ENCODE measurements at regions not wholly inside any gene's neighbourhood (a gene's known extent, or its start where the extent isn't known, plus 50 kb on each side); places are given as distances from the start of the nearest gene placed in this dataset.

DNA sequence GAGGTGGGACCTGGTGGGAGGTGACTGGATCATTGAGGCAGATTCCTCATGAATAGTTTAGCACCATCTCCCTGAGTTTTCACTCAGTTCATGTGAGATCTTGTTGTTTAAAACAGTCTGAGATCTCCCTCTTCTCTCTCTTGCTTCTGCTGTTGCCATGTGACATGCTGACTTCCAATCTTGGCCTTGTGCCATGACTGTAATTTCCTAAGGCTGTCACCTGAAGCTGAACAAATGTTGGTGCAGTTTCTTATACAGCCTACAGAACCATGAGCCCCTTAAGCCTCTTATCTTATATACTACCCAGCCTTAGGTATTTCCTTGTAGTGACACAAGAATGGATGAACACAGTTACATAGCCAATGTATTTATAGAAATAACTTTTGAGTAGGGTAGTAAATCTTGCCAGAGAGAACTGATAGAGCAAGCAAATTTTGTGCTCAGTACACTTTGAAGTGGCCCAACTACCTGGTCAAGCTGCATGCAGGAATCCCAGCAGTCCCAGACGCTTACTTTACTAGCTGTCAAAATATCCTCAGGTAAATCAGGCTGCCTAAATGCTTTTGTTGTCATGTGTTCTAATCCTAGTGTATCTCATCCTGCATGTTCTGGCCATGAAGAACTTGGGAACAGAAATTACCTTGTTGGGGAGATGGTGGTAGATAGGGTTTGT is 445.6 kb upstream of the MIS18BP1 start:
- H3K27ac ChIP-seq (ENCODE audit: insufficient read depth, low read depth, low read length, poor library complexity, severe bottlenecking): no peak overlapping the region
- H3K27me3 ChIP-seq (ENCODE audit: control insufficient read depth, insufficient read depth, low read length, poor library complexity, severe bottlenecking): no peaks in the 10 kb centered on the region
- no peak overlapping the region for H3K4me3 ChIP-seq (ENCODE audit: insufficient read depth, low read depth, low read length)
- H3K4me1 ChIP-seq (ENCODE audit: control insufficient read depth, insufficient read depth, low read length): no peaks in the 10 kb centered on the region
- WGBS, 2 experiments: 84 to 90% methylated on average over 1 of the region's 1 CpG
- H3K9me3 ChIP-seq (ENCODE audit: control insufficient read depth, low read length): no peaks in the 10 kb centered on the region
- H3K36me3 ChIP-seq (ENCODE audit: control insufficient read depth, insufficient read depth, low read length): no peaks in the 10 kb centered on the region

DNA sequence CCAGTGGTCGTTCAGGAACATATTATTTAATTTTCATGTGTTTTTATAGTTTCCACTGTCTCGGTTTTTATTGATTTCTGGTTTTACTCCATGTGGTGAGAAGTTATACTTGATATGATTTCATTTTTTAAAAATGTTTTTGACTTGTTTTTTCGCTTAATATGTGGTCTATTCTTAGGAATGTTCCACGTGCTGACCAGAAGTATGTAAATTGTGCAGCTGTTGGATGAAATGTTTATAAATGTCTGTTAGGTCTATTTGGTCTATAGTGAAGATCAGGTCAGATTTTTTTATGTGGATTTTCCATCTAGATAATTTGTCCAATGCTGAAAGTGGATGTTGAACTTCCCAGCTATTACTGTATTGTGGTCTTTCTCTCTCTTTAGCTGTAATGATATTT is 433.8 kb upstream of the MIS18BP1 start:
- Histone ChIP-seq H3K4me1 (ENCODE audit: control insufficient read depth, insufficient read depth, low read length) (no peaks in the 10 kb centered on the region), H3K27ac (ENCODE audit: insufficient read depth, low read depth, low read length, poor library complexity, severe bottlenecking) (no peak overlapping the region), H3K27me3 (ENCODE audit: control insufficient read depth, insufficient read depth, low read length, poor library complexity, severe bottlenecking) (no peaks in the 10 kb centered on the region), H3K4me3 (ENCODE audit: insufficient read depth, low read depth, low read length) (no peak overlapping the region), H3K9me3 (ENCODE audit: control insufficient read depth, low read length) (no peaks in the 10 kb centered on the region), H3K36me3 (ENCODE audit: control insufficient read depth, insufficient read depth, low read length) (no peaks in the 10 kb centered on the region)
- WGBS, 2 experiments: 87 to 96% methylated on average over 4 of the region's 4 CpGs

DNA sequence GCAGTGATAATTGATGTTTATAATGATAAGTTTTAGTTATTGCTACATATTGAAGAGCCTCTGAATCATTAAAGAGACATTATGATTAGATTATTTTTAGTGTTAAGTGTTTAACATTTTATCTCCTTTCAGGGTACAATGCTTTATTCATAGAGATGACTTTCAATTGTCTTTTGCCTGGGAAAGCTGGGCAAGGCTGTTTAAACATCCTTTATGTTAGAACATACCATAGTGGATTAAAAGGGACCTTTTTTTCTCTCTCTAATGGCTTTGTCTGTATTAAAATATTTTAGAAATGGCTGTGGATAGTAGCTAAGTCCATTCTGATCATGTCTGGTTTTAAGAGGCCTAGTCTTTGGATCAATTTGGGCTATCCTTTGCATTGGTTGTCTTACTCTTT is 427.5 kb upstream of the MIS18BP1 start:
- no peaks in the 10 kb centered on the region for H3K4me1 ChIP-seq (ENCODE audit: control insufficient read depth, insufficient read depth, low read length)
- H3K27me3 ChIP-seq (ENCODE audit: control insufficient read depth, insufficient read depth, low read length, poor library complexity, severe bottlenecking): no peaks in the 10 kb centered on the region
- H3K4me3 ChIP-seq (ENCODE audit: insufficient read depth, low read depth, low read length): no peak overlapping the region
- no peak overlapping the region for H3K27ac ChIP-seq (ENCODE audit: insufficient read depth, low read depth, low read length, poor library complexity, severe bottlenecking)
- H3K36me3 ChIP-seq (ENCODE audit: control insufficient read depth, insufficient read depth, low read length): no peaks in the 10 kb centered on the region
- no peaks in the 10 kb centered on the region for H3K9me3 ChIP-seq (ENCODE audit: control insufficient read depth, low read length)

DNA sequence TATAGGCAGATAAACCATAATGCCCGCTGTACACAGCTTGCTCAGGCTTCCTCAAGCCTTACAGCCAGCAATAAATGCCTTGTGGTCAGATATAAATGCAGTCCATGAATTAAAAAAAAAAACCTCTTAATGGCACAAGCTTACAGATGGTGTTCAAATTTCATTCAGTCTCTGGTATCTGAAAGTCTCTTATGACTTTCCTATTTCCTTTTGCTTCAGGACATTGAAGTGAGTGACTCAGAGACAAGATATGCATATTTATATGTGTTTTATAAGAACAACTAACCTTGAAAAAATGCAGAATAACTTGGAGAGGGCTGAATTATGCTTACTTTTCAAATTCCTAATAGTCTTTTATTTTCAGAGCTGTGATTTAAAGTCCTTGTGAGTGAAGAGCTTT is 426.9 kb upstream of the MIS18BP1 start:
- Histone ChIP-seq H3K4me3 (ENCODE audit: insufficient read depth, low read depth, low read length) (no peak overlapping the region), H3K9me3 (ENCODE audit: control insufficient read depth, low read length) (no peaks in the 10 kb centered on the region), H3K27me3 (ENCODE audit: control insufficient read depth, insufficient read depth, low read length, poor library complexity, severe bottlenecking) (no peaks in the 10 kb centered on the region), H3K27ac (ENCODE audit: insufficient read depth, low read depth, low read length, poor library complexity, severe bottlenecking) (no peak overlapping the region), H3K36me3 (ENCODE audit: control insufficient read depth, insufficient read depth, low read length) (no peaks in the 10 kb centered on the region), H3K4me1 (ENCODE audit: control insufficient read depth, insufficient read depth, low read length) (no peaks in the 10 kb centered on the region)
- WGBS, 2 experiments: 89 to 90% methylated on average over 1 of the region's 1 CpG

DNA sequence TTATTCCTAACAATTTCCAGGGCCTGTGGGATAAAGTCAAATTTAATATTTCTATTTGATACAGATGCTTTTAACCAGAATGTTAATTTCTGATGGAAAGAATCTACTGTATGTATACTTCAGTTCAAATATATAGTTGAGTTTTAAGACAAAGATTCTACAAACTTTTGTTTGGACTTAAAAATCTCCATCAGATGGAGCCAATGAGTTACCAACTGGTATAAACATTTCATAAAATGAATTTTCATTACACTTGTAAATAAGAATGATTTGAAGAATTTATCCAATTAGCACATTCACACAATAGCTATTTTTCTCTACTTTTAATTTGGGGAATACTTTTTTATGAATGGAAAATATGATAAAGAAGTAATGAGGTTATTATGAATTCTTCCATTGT is 425.2 kb upstream of the MIS18BP1 start:
- Histone ChIP-seq H3K4me1 (ENCODE audit: control insufficient read depth, insufficient read depth, low read length) (no peaks in the 10 kb centered on the region), H3K9me3 (ENCODE audit: control insufficient read depth, low read length) (no peaks in the 10 kb centered on the region), H3K27ac (ENCODE audit: insufficient read depth, low read depth, low read length, poor library complexity, severe bottlenecking) (no peak overlapping the region), H3K27me3 (ENCODE audit: control insufficient read depth, insufficient read depth, low read length, poor library complexity, severe bottlenecking) (no peaks in the 10 kb centered on the region), H3K4me3 (ENCODE audit: insufficient read depth, low read depth, low read length) (no peak overlapping the region), H3K36me3 (ENCODE audit: control insufficient read depth, insufficient read depth, low read length) (no peaks in the 10 kb centered on the region)

DNA sequence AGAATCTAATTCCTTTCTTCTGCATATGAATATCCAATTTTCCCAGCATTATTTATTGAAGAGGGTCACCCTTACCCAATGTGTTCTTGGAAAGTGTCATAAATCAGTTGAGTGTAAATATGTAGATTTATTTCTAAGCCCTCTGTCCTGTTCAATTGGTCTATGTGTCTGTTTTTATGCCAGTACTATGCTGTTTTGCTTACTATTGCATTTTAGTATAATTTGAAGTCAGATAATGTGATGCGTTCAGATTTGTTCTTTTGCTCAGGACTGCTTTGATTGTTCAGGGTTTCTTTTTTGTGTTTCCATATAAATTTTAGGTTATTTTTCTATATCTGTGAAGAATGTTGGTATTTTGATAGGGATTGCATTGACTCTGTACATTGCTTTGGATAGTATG is 420.4 kb upstream of the MIS18BP1 start:
- Histone ChIP-seq H3K9me3 (ENCODE audit: control insufficient read depth, low read length) (no peaks in the 10 kb centered on the region), H3K36me3 (ENCODE audit: control insufficient read depth, insufficient read depth, low read length) (no peaks in the 10 kb centered on the region), H3K4me3 (ENCODE audit: insufficient read depth, low read depth, low read length) (no peak overlapping the region), H3K27me3 (ENCODE audit: control insufficient read depth, insufficient read depth, low read length, poor library complexity, severe bottlenecking) (no peaks in the 10 kb centered on the region), H3K27ac (ENCODE audit: insufficient read depth, low read depth, low read length, poor library complexity, severe bottlenecking) (no peak overlapping the region), H3K4me1 (ENCODE audit: control insufficient read depth, insufficient read depth, low read length) (no peaks in the 10 kb centered on the region)
- WGBS, 2 experiments: 78 to 91% methylated on average over 1 of the region's 1 CpG

DNA sequence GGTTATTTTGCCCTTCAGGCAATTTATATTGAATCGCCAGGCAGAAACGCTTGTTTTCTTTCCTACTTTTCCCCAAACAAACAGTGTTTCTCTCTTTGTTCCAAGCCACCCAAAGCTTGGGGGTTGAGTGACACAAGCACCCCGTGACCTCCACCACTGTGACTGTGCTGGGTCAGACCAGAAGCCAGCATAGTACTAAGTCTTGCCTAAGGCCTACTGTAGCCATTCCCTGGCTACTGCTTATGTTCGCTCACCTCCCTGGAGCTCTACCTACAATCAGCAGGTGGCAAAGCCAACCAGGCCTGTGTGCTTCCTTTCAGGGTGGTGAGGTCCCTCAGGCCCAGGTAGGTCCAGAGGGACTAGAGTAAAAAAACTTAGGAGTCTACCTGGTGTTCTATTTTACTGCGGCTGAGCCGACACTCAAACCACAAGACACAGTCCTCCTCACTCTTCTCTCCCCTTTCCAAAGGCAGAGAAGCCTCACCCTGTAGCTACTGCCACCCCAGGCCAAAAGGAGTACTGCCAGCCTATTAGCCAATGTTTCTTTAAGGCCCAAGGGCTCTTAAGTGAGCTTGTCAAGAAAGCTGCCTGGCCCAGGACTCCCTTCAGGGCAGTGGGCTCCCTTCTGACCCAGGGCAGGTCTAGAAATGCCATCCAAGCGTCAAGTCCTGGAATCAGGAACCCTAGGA is 411.8 kb upstream of the MIS18BP1 start:
- WGBS, 2 experiments: 92 to 94% methylated on average over 7 of the region's 7 CpGs
- no peak overlapping the region for H3K4me3 ChIP-seq (ENCODE audit: insufficient read depth, low read depth, low read length)

DNA sequence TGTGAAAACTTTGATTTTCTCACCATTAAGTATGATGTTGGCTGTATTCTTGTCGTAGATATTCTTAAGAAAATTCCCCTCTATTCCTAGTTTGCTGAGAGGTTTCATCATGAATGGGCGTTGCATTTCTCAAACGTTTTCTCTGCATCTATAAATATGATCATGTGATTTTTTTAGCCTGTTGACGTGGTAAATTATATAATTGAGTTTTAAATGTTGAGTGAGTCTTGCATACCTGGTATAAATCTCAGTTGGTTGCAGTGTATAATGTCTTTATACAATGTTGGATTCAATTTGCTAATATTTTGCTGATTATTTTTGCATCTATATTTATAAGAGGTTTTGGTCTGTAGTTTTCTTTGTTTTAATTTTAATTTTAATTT is 405.9 kb upstream of the MIS18BP1 start:
- no peaks in the 10 kb centered on the region for H3K9me3 ChIP-seq (ENCODE audit: control insufficient read depth, low read length)
- WGBS, 2 experiments: 71 to 90% methylated on average over 2 to 4 of the region's 4 CpGs
- no peak overlapping the region for H3K4me3 ChIP-seq (ENCODE audit: insufficient read depth, low read depth, low read length)
- H3K36me3 ChIP-seq (ENCODE audit: control insufficient read depth, insufficient read depth, low read length): no peaks in the 10 kb centered on the region
- no peak overlapping the region for H3K27ac ChIP-seq (ENCODE audit: insufficient read depth, low read depth, low read length, poor library complexity, severe bottlenecking)
- no peaks in the 10 kb centered on the region for H3K27me3 ChIP-seq (ENCODE audit: control insufficient read depth, insufficient read depth, low read length, poor library complexity, severe bottlenecking)
- no peaks in the 10 kb centered on the region for H3K4me1 ChIP-seq (ENCODE audit: control insufficient read depth, insufficient read depth, low read length)

More for the DNA sequence above, 411.8 kb upstream of the MIS18BP1 start:
- H3K27ac ChIP-seq (ENCODE audit: insufficient read depth, low read depth, low read length, poor library complexity, severe bottlenecking): no peak overlapping the region
- no peaks in the 10 kb centered on the region for H3K4me1 ChIP-seq (ENCODE audit: control insufficient read depth, insufficient read depth, low read length)
- H3K27me3 ChIP-seq (ENCODE audit: control insufficient read depth, insufficient read depth, low read length, poor library complexity, severe bottlenecking): no peaks in the 10 kb centered on the region
- no peaks in the 10 kb centered on the region for H3K36me3 ChIP-seq (ENCODE audit: control insufficient read depth, insufficient read depth, low read length)
- no peaks in the 10 kb centered on the region for H3K9me3 ChIP-seq (ENCODE audit: control insufficient read depth, low read length)

DNA sequence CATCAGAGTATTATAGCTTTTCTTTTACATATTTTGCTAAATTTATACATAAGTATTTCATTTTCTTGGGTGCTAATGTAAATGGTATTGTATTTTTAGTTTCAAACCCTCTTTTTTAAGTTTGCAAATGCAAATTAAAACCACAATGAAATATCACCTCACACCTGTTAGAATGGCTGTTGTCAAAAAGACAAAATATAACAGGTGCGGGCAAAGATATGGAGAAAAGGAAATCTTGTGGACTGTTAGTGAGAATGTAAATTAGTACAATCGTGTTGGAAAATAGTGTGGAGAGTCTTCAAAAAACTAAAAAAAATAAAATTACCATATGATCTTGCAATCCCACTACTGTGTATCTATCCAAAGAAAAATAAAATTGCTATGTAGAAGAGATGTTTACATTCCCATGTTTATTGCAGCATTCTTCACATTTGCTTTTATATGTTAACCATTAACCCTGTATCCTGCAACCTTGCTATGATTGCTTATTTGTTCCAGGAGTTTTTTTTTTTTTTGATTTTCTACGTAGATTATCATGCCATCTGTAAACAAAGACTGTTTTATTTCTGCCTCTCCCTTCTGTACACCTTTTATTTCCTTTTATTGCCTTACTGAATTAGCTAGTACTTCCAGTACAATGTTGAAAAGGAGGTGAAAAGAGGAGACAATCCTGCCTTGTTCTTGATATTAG is 405.4 kb upstream of the MIS18BP1 start:
- no peak overlapping the region for H3K27ac ChIP-seq (ENCODE audit: insufficient read depth, low read depth, low read length, poor library complexity, severe bottlenecking)
- no peaks in the 10 kb centered on the region for H3K27me3 ChIP-seq (ENCODE audit: control insufficient read depth, insufficient read depth, low read length, poor library complexity, severe bottlenecking)
- 81% methylated on average over 2 of the region's 3 CpGs; no CpG with 5 or more reads in 1 of the 2 experiments for WGBS, 2 experiments
- no peaks in the 10 kb centered on the region for H3K9me3 ChIP-seq (ENCODE audit: control insufficient read depth, low read length)
- H3K4me3 ChIP-seq (ENCODE audit: insufficient read depth, low read depth, low read length): no peak overlapping the region
- H3K36me3 ChIP-seq (ENCODE audit: control insufficient read depth, insufficient read depth, low read length): no peaks in the 10 kb centered on the region
- H3K4me1 ChIP-seq (ENCODE audit: control insufficient read depth, insufficient read depth, low read length): no peaks in the 10 kb centered on the region

DNA sequence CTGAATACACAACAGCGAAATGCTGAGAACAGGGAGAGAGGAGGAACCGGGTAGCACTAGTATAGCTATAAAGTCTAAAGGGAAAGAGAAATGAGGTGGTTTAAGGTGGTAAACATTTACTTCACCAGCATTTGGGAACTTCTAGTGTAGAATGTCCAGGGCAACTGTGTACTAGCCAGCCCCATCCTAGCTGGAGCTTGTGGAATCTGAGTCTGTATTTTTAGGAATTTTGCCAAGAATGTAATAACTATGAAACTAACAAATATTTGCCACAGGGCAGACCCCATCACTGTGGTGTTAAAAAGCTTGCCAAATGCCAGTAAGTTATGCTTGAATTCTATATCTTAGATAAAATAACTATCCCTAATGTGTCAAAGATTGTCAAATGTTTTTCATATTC is 398.9 kb upstream of the MIS18BP1 start:
- 75 to 96% methylated on average over 2 of the region's 2 CpGs for WGBS, 2 experiments
- H3K4me1 ChIP-seq (ENCODE audit: control insufficient read depth, insufficient read depth, low read length): no peaks in the 10 kb centered on the region
- no peaks in the 10 kb centered on the region for H3K27me3 ChIP-seq (ENCODE audit: control insufficient read depth, insufficient read depth, low read length, poor library complexity, severe bottlenecking)
- H3K9me3 ChIP-seq (ENCODE audit: control insufficient read depth, low read length): no peaks in the 10 kb centered on the region
- no peak overlapping the region for H3K27ac ChIP-seq (ENCODE audit: insufficient read depth, low read depth, low read length, poor library complexity, severe bottlenecking)
- no peak overlapping the region for H3K4me3 ChIP-seq (ENCODE audit: insufficient read depth, low read depth, low read length)
- H3K36me3 ChIP-seq (ENCODE audit: control insufficient read depth, insufficient read depth, low read length): no peaks in the 10 kb centered on the region
